ENCODE measurements at regions not wholly inside any gene's neighbourhood (a gene's known extent, or its start where the extent isn't known, plus 50 kb on each side); places are given as distances from the start of the nearest gene placed in this dataset.

DNA sequence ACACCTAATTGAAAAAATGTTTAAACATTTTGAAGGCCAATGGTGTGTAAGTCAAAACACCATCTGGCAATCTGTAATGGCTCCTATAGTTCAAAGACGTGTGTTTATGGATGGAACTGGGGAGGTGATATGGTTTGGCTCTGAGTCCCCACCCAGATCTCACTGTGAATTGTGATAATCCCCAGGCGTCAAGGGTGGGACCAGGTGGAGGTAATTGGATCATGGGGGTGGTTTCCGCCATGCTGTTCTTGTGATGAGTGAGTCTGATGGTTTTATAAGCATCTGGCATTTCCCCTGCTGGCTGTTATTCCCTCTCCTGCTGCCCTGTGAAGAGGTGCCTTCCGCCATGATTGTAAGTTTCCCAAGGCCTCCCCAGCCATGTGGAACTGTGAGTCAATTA is 52.2 kb downstream of the ADRA2C start:
- no peak for DNase-seq (ENCODE audit: low read depth in 2 of 2)

DNA sequence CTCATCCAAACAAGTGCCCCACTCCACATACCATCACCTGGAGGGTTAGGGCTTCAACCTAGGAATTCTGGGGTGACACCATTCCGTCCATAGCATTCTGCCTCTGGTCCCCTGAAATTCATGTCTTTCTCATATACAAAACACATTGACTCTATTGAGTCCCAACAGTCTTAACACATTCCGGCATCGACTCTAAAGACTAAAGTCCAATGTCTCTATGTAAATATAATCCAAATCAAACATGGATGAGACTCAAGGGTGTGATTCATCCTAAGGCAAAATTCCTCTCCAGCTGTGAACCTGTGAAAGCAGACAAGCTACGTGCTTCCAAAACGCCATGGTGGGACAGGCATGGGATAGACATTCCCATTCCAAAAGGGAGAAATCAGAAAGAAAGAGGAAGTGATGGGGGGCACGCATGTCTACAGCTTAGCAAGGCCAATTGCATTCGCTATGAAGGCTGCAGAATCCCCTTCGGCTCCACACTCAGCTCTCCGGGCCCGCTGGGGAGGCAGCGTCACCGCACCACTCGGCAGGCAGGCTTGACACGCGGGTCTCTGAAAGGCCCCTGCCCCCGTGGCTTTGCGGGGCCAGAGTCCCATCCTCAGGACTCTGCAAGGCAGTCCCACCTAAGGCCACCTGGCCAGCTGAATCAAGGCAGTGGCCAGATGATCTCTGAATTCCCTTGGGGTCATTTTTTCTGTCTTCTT is 53.2 kb downstream of the ADRA2C start:
- DNase-seq (ENCODE audit: low read depth in 2 of 2), result no peak

DNA sequence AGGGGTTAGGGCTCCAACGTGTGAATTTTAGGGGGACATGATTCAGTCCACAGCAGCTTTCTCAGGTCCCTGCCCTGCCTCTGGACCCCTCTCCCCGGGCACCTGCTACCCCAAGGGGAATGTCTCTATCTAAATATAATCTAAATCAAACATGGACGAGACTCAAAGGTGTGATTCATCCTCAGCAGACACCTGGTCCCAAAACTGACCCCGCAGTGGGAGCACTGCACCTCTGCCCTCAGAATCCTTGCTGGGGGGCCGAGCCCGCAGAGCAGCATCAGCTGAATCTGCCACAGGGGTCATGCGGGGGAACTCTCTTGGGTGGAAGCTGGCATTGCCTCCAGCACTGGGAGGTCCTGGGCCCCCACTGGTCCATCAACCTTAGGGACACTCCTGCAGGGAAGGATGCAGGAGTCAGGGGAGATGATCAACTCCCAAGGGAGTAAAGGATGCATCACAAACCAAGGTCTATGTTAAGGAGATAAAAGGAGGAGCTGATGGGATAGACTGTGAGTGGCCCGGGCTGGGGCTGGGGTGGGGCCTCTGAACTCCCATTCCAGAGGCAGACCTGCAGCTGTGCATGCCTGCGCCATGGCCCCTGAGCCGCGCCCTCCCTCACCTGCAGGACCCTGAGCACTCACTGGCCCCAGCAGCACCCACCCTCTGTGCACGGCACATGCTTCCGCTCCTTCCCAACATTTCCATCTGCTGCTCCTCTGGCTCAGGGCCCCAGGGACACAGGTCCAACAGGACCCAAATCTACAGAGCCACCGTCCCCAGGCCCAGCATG is 54.0 kb downstream of the ADRA2C start:
- no peak for DNase-seq (ENCODE audit: low read depth in 2 of 2)

DNA sequence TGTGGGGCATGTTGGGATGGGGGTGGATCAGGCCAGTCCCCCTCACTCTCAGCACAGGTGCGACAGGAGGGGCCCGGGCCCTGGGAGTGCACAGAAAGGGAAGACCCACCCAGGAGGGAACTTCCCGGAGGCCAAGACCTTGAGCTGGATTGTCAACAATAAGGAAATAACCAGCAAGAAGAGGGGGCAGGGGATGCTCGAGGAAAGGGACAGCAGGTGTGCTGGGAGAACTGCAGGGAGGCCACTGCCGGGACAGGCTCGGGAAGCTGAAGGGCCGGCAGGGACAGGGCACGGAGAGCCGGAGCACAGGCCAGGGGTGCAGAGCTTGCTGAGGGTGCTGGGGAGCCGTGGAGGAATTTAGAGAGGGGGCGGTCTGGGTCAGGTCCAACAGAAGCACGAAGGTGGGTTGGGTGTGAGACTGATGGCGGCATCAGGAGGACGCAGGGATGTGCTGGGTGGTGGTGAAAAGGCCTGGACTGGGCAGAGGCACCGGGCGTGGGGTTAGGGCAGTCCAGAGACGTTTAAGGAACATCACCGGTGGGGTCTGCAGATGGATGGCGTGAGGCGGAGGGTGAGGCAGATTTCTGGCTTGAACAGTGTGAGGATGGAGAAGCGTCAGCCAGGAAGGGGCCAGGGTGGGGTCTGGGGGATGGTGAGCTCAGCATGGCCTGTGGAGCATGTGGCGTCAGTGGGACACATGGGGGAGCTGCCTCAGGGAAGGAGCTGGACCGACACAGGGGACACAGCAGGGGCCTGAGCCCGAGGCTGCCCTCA is 54.8 kb downstream of the ADRA2C start:
- no peak for DNase-seq (ENCODE audit: low read depth in 2 of 2)

DNA sequence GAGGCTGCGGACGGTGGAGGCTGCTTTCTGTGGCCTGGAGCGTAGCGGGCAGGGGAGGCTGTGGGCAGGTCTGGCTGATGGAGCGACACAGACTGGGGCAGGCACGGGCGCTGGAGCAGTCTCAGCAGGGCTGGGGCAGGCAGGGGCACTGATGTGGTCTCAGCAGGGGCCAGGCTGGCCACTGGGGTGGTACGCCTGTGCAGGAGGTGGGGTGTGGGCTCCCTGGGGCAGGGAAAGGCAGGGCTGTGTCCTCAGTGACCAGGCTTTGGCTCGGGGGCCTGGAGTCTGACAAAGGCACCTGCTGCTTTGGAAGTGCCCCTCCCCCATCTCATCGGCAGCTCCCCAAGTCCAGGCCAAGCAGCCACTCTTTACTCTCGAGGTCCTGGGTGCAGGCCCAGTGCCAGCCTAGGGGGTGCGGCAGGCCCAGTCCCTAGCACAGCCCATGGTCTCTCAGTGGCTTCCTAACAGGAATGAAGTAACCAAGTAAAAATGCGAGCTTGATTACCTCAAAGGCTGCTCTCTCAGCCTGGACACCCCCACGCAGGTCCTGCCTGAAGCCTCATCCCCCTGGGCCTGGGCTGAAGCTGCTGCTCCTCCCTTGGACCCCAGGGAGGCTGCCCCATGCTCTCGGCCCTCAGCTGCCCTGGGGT is 55.5 kb downstream of the ADRA2C start:
- no peak for DNase-seq (ENCODE audit: low read depth in 2 of 2)

DNA sequence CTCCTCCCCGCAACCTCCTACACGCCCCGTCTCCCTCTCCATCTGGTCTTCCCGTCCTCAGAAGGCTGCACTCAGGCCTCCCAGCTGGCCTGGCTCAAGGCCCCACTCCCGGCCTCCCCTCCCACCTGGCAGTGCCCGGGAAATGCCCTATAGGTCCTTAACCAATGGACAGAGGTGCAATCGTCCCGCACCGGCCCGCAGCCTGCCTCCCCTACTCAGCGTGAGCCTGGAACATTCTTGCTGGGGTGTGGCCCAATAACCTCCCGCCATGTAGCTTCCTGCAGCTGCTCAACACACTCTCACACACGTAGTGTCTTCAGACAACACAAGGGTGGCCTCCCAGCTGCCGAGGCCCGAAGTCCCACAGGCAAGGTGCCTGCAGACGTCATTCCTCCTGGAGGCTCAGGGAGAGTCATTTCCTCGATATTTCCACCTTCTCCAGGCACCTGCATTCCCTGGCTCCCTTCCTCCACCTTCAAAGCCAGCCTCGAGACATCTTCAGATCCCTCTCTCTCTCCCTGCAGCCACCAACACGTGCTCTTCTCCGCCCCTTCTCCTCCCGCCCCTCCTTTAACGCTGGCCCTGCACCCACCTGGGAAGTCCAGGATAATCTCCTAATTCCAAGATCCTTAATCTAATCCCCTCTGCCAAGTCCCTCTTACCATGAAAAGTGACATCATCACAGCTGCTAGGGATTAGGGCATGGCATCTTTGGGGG is 56.2 kb downstream of the ADRA2C start:
- no peak for DNase-seq (ENCODE audit: low read depth in 2 of 2)

DNA sequence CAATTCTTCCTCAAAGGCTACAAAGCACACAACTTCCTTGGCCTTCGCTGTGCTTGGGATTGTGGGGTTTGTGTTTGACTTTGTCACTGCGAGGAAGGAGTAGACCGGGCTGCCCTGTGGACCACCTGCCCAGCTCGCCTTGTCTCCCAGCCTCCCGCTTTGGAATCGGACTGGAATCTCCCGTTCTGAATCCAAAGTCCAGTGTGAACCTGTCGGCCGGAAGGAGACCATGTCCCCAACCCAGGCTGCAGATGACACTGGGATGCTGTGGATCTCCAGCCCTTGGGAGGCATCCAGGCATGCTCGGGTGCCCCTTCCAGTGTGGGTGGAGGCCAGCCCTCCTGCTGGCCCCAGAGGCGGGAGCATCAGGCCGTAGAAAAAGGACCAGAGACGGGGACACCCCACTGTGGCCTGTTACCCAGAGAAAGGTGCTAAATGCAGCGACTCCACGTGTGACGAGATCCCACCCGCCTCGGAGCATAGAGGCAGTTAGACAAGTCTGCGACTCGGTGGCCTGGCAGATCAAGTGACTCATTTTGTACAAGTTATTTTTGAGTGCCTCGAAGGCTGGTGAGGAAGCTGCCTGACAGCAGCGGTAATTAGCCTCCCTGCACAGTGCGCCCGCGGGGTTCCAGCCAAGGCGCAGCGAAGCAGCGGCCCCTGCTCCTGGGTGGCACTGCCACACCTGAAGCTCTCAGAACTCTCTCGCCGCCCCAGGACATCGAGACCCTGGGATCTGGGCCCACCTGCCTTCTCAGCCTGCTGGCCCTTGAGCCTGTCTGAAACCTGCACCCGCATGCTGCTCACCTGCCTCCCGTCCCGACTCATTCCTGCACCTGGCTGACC is 57.5 kb downstream of the ADRA2C start:
- DNase-seq (ENCODE audit: low read depth in 2 of 2), result no peak

DNA sequence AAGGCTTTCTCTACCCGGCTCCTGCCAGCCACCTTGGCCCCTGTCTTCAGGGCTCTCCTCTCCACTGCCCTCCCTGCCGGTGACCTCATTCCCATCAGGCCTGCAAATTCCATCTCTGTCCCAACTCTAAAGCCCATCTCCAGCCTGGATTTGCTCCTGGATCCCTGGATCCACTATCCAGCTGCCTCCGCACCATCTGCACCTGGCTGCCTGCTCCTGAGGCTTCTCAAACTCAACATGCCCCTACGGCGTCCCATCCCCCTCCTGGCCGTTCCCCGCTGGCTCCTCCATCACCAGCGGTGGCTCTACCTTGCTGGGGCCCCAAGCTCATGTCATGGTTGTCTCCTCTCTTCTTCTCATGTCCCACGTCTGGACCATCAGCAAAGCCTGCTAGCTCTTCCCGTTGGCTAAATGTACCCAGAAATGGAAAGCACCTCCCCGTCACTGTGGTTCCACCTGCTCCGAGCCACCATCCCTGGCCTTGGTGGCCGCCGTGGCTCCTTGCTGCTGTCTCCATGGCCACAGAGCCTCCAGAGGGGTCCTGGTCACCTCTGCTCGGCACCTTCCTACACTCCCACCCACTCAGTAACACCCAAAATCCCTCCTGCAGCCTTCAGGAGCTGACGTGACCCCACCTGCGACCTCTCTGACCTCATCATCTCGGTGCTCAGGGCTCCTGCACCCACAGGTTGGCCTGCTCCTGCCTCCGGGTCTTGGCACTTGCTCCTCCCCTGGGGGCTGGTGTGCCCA is 58.5 kb downstream of the ADRA2C start:
- no peak for DNase-seq (ENCODE audit: low read depth in 2 of 2)

DNA sequence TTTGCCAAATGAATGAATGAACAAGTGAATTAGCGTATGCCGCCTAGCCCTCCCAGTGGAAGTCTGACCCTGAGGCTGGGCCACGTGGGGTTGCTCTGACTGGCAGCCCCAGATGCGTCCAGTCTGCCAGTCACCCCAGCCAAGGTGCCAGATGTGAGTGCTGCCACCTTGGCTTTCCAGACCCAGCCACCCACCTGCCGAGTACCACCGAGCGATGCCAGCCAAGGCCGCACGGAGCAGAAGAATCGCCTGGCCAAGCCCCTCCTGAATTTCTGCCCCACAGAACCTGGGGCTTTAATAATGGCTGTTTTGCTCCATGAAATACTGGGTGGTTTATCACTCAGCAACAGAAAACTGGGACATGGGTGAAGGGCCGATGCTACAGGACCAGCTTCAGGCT is 59.3 kb downstream of the ADRA2C start:
- no peak for DNase-seq (ENCODE audit: low read depth in 2 of 2)

DNA sequence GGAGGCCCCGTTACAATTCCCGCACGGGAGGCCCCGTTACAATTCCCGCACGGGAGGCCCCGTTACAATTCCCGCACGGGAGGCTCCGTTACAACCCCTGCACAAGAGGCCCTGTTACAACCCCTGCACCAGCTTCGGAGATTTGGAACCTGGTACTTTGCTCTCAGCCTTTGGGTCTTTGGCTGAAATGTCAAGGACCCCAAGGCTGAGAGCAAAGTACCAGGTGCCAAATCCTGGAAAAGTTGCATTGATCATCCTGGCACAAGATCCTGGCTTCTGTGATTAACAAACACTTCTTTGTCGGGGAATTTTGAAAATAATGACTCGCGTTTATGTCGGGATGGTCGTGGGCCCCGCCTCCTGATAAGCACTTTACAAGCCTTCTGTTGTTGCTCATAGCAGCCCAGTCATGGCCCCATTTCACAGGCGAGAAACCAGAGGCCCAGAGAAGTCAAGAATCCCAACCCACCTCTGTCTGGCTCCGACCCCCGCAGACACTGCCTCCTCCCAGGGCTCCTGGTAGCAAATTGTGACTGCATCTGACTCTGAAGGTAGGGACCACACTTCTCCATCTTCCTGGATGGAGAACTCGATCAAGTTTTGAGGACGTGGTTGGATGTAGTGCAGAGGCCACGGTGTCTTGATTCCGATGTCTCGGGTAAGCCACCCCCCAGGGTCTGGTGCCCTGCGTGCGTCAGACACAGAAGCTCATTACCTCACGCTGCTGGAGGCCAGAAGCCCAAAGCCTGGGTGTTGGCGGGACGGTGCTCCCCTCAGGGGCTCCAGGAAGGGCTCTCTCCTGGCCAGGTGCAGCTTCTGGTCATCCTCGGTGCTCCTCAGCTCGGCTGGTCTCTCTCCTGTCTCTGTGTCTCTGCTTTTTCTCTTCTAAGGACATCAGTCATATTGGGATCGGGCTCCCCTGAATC is 60.3 kb downstream of the ADRA2C start:
- no peak for DNase-seq (ENCODE audit: low read depth in 2 of 2)

DNA sequence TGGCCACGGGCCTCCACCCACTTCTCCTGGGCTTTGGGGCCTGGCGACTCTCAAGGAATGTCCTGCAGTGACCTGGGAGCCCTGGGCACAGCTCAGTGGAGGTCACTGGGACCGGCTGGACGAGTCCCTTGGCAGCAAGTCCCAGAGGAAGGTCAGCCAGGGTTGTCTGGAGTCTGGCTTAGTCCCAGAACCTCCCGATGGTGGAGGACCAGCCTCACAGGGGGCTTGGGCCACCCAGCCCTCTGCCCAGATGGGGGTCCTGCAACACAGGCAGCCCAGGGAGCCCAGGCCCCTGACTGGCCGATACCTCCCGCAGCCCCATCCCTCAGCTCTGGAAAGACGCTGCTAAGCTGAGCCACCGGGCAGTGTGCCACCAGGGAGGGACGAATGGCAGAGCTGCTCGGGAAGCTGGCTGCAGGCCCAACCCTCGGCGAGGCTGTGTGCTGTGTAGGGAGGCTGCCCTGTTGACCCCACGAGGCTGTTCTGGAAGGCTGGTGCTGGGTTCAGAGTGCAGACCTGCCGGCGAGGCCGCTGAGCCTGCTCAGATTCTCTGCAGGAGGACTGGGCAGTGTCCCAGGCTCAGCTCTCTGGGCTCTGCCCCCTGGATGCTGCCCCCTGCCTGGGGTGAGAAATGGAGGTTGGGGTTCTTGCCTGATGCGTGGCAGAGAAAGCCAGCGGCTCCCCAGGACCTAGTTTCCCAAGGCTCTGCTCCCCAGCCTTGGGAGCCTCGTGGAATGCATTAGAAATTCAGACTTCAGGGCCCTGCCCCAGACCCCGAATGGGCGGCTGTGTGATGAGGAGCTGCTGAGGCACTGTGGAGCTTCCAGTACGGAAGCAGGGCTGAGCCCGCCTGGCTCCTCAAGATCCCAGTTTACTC is 61.7 kb downstream of the ADRA2C start:
- DNase-seq (ENCODE audit: low read depth in 2 of 2), result no peak

DNA sequence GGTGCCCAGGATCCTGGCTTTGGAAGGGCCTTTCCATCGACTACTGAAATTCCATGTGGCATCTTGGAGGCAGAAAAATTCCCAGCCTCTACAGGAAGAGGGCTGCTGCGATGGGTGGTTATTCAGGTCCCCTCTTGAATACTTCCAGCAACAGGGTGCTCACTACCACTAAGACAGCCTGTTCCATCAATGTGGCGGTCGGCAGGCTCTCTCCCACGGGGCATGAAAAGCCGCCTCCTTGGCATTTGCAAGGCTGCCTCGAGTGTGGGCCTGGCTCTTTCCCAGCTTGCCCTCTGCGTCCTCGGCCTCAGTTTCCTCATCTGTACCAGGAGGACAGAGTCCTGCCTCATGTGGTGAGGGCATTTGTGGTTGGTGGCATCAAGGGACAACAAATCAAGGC is 62.4 kb downstream of the ADRA2C start:
- no peak for DNase-seq (ENCODE audit: low read depth in 2 of 2)

DNA sequence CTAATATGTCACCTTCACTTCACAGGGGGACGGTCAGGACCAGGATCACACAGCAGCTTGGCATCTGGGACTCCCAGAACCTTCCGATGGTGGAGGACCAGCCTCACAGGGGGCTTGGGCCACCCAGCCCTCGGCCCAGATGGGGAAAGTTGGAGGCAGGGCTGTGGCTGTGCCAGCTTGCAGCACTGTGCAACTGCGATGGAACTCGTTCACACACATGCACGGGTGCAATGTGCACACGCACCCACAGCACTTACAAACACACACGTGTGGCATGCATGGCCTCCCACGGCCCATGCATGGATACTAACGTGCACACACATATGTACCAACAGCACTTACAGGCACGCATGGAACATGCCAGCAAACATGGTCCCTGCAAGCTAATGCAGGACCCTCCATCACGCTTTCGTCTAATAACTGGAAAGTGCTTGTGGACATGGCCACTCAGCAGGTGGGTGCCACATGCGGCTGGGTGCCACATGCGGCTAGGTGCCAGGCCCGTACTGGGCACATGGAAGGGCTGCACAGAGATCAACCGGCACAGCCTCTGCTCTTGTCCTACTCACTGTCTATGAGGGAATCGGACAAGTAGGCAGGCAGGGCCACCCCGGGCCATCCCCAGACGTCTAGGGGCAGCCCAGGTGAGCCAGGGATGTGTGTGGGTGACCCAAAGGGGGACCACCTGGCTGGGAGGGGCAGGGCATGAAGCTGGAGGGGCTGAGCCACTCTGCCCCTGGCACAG is 63.2 kb downstream of the ADRA2C start:
- DNase-seq (ENCODE audit: low read depth in 2 of 2), result no peak

DNA sequence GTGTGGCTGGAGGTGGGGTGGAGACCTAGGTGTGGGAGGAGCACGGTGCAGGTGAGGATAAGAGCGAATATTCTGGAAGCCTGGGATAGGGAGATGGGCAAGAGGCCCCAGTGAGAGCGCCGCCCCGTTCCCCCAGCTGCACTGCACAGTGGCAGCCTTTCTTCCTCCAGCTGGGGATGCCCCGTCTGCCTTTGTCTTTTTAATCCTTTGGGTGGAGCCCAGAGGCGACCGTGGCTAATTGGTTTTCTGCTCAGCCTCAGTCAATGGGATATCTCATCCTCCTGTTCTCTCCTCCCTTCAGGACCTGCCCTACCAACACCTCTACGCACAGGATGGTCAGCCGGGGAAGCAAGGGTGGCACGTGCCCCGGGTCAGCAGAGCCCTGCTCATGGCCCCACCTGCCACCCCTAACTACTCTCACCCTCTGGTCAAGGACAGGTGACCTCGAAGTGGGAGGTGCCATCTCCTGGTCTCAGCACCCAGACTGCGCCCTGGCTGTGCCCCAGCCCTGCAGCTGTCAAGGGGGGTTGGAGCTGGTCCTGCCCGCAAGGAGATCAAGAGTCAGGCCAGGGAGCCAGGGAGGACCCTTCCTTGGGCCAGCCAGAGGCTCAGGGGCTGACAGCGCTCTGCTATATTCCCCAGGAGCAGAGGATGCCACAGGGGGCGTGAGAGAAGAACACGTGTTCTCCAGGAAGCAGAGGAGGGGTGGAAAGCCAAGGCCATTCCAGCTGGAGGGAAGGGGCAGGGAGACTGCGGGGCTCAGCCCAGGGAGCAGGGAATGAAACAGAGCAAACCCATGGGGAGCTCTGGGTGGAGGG is 64.0 kb downstream of the ADRA2C start:
- DNase-seq (ENCODE audit: low read depth in 2 of 2), result no peak

DNA sequence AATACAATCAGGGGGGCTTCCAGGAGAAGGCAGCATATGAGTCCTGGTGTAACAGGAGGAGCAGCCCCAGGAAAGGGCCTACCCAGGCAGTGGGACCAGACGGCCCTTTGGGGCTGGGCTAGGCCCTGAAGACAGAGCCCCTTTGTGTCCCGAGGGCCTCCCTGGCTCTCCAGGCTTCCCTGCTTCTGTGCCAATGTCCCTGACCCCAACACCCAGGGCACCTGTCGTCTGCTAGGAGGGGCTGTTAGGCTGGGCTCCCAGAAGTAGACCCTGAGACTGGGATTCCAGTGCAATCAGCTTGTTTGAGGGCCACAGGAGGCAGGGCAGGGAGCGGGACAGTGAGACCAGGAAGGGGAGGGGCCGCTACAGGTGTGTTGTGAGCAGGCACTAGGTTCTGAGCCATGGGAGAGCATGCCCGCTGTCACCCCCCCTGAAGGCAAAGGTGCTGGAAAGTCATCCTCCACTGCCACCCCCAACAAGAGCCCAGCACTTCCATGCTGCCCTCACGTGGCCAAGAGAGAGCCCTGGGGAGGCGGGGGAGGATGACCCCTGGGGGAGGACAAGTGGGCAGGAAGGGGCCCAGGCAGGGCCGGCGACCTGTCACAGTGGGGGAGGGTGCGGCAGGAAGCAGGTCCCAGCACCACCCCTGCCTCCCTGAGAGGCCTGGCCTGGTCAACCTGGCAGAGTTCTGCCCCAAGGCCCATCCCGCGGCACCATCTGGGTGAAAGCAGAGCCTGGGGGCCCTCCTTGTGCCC is 64.8 kb downstream of the ADRA2C start:
- no peak for DNase-seq (ENCODE audit: low read depth in 2 of 2)

Data from activated CD8-positive, alpha-beta memory T cell treated with anti-CD3 and anti-CD28 coated beads for 4 hours (primary cell).